ENCODE measurements at regions not wholly inside any gene's neighbourhood (a gene's known extent, or its start where the extent isn't known, plus 50 kb on each side); places are given as distances from the start of the nearest gene placed in this dataset.

- ChIA-PET CTCF (no interaction called here), POLR2A (ENCODE audit: low non-redundant PET) (no interaction called here)
- BruUV-seq (replicated peaks), result no TSS peak
- H3K36me3 ChIP-seq (ENCODE audit: insufficient read depth, low read length, poor library complexity, severe bottlenecking), result no peaks in the 10 kb centered on the region
- H3K4me3 ChIP-seq (ENCODE audit: low read depth, low read length, poor library complexity, severe bottlenecking), result no peak overlapping the region
- intact Hi-C loops (cut with micrococcal nuclease; ENCODE audit: unreplicated experiment), result no loop called here
- no peaks in the 10 kb centered on the region for H3K27me3 ChIP-seq (replicated peaks; ENCODE audit: insufficient read depth, low read depth, low read length, poor library complexity)
- H3K9me3 ChIP-seq (ENCODE audit: low read depth, low read length, poor library complexity, severe bottlenecking), result no peaks in the 10 kb centered on the region
- TF ChIP-seq EZH2 (IDR thresholded peaks at IDR 0.05; ENCODE audit: borderline replicate concordance, low read depth, low read length, poor library complexity, severe bottlenecking) (no peak), CTCF (conservative IDR thresholded peaks at IDR 0.05; ENCODE audit: low read depth, low read length) (no peak)
- DNase-seq (ENCODE audit: low spot score), result no peak
- no peaks in the 10 kb centered on the region for H3K4me1 ChIP-seq (ENCODE audit: insufficient read depth, low read length, poor library complexity, severe bottlenecking)
- H3K27ac ChIP-seq (ENCODE audit: low read depth, low read length, poor library complexity, severe bottlenecking), result no peak overlapping the region
Observed at GRCh38 chr3:154050766-154051165, 70.4 kb upstream of the ARHGEF26 start.

GRCh38 chr3:154059833-154060232 is 61.4 kb upstream of the ARHGEF26 start:
- TF ChIP-seq EZH2 (IDR thresholded peaks at IDR 0.05; ENCODE audit: borderline replicate concordance, low read depth, low read length, poor library complexity, severe bottlenecking) (no peak), CTCF (conservative IDR thresholded peaks at IDR 0.05; ENCODE audit: low read depth, low read length) (no peak)
- Histone ChIP-seq H3K27me3 (replicated peaks; ENCODE audit: insufficient read depth, low read depth, low read length, poor library complexity) (no peaks in the 10 kb centered on the region), H3K4me1 (ENCODE audit: insufficient read depth, low read length, poor library complexity, severe bottlenecking) (peaks cover 30% of the 10 kb centered on the region), H3K4me3 (ENCODE audit: low read depth, low read length, poor library complexity, severe bottlenecking) (no peak overlapping the region), H3K27ac (ENCODE audit: low read depth, low read length, poor library complexity, severe bottlenecking) (peak overlapping the region; percentile 2), H3K36me3 (ENCODE audit: insufficient read depth, low read length, poor library complexity, severe bottlenecking) (no peaks in the 10 kb centered on the region), H3K9me3 (ENCODE audit: low read depth, low read length, poor library complexity, severe bottlenecking) (no peaks in the 10 kb centered on the region)
- POLR2A ChIA-PET (ENCODE audit: low non-redundant PET), result no interaction called here
- CTCF ChIA-PET, result no interaction called here
- BruUV-seq (replicated peaks), result no TSS peak
- intact Hi-C loops (cut with micrococcal nuclease; ENCODE audit: unreplicated experiment), result no loop called here
- DNase-seq (ENCODE audit: low spot score), result no peak

- H3K27me3 ChIP-seq (replicated peaks; ENCODE audit: insufficient read depth, low read depth, low read length, poor library complexity), result no peaks in the 10 kb centered on the region
- peak; percentile 60 for DNase-seq (ENCODE audit: low spot score)
- no peaks in the 10 kb centered on the region for H3K36me3 ChIP-seq (ENCODE audit: insufficient read depth, low read length, poor library complexity, severe bottlenecking)
- H3K4me3 ChIP-seq (ENCODE audit: low read depth, low read length, poor library complexity, severe bottlenecking), result no peak overlapping the region
- POLR2A ChIA-PET (ENCODE audit: low non-redundant PET), result no interaction called here
- H3K9me3 ChIP-seq (ENCODE audit: low read depth, low read length, poor library complexity, severe bottlenecking), result no peaks in the 10 kb centered on the region
- BruUV-seq (replicated peaks), result no TSS peak
- H3K27ac ChIP-seq (ENCODE audit: low read depth, low read length, poor library complexity, severe bottlenecking), result peak overlapping the region; percentile 14
- peaks cover 30% of the 10 kb centered on the region for H3K4me1 ChIP-seq (ENCODE audit: insufficient read depth, low read length, poor library complexity, severe bottlenecking)
- TF ChIP-seq EZH2 (IDR thresholded peaks at IDR 0.05; ENCODE audit: borderline replicate concordance, low read depth, low read length, poor library complexity, severe bottlenecking) (no peak), CTCF (conservative IDR thresholded peaks at IDR 0.05; ENCODE audit: low read depth, low read length) (no peak)
- CTCF ChIA-PET, result no interaction called here
- intact Hi-C loops (cut with micrococcal nuclease; ENCODE audit: unreplicated experiment), result no loop called here
Observed at GRCh38 chr3:154060238-154061000, 60.8 kb upstream of the ARHGEF26 start.
